GM19455 (cell line): ENCODE measurements at regions not wholly inside any gene's neighbourhood (a gene's known extent, or its start where the extent isn't known, plus 50 kb on each side); places are given as distances from the start of the nearest gene placed in this dataset.

Experiments used
- ATAC-seq: cut with Tn5 transposase; IDR thresholded peaks from one replicate; pipeline ENCODE4 v1.9.1; 2021; ENCODE audit not compliant: unreplicated experiment

- no peak for ATAC-seq
Measured at GRCh38 chr10:128936392-128936791, 530.6 kb upstream of the MGMT start.

DNA sequence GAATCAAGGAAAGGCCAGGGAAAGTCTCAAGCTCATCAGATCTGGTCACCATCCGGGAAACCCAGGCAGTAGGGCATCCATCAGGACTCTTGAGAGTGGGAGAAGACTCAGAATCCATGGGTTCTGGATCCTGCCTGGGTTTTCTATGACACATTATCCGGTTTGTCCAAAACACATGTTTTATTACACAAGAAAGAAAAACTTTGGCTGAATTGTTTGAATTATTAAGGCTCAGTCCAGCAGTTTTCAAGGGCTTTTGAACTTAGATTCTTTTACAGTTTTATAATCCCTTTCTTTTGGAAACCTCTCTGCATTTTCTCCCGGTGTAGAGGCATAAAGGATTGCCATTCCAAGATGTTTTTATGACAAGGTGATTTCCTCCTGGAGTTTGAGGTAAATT lies 528.5 kb upstream of the MGMT start:
- ATAC-seq = no peak

- no peak for ATAC-seq
Measured at GRCh38 chr10:128940081-128940480, 527.0 kb upstream of the MGMT start.

- no peak for ATAC-seq
Measured at GRCh38 chr10:128943111-128943510, 523.9 kb upstream of the MGMT start.

DNA sequence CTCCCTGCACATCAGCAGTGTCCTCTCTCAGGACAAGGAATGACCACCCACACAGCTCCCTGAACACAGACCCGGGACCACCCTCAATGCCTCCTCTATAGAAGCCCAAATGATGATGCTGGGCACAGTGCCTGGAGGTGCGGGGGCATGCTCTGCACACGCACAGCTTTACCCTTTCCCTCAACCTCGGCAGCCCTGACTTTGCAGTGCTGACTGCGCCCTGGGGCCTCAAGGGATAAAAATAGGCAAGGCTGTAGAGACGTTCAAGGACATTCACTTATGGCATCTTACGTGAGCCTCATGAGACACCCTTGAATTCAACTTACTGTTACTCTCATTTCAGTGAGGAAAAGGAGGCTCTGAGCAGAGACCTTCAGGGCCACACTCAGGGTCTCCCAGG lies 521.6 kb upstream of the MGMT start:
- no peak for ATAC-seq

- ATAC-seq = no peak
Measured at GRCh38 chr10:128950159-128950915, 516.7 kb upstream of the MGMT start.

DNA sequence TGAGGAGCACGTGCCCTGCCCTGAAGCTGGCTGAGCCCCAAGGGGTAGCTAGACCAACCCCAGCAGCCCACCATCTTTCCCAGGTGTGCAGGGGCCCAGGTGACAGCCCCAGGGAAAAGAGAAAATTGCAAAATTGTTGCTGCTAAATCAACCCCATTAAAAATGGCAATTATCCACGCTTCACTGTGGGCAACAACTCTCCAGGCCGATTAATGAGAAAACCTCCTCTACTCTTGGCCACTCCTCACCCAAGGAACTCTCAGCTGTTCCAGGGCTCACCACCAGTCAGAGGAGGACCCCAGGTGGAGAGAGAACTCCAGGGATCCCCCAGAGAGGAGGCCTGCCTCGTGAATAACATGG lies 516.1 kb upstream of the MGMT start:
- no peak for ATAC-seq

DNA sequence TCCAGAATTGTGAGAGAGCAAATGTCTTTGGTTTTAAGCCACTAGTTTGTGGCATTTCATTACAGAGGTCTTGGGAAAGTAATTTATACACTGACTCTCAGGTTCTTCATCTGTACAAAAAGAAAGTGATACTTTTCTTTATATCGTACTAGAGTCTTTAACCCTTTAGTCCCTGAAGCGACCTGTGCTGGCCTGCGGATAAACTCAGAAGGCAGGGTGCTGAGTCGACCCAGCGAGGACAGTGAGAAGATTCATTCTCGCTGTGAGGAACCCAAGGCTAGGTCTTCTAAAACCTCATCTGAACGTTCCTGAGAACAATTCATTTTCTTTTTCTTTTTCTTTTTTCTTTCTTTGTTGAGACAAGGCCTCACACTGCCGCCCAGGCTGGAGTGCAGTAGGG lies 514.2 kb upstream of the MGMT start:
- no peak for ATAC-seq

DNA sequence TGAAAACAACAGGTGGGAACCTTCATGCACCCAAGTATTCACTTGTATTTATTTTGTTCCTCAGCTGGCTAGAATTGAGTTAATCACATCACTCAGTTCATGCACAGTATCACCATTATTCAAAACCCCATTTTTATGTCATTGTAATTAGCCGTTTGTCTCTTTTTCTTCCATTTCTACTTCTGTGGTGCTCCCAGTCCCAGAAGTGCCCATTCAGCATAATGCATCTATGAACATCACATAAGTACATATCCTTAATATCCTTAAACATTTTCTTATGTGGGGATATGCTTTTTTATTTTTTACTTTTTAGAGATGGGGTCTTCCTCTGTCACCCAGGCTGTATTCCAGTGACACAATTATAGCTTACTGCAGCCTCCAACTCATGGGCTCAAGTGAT lies 510.9 kb upstream of the MGMT start:
- ATAC-seq = no peak

DNA sequence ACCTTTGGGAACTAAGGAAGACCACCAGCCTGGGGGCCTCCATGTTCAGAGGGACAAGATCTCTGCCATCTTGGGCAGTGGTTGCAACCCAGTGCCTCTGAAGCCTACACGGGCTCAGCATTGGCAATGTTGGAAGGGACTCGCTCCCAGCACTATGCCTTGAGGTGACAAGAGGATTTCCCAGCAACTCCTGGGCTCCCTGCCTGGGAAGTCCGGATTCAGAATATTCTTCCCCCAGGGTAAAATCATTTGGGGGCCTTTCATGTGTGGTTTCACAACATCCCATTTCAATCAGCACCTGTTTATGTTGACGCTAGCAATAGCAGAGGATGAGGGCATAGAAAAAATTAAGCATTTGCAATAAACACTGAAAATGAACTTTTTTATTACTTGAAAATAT lies 509.8 kb upstream of the MGMT start:
- no peak for ATAC-seq

GRCh38 chr10:128958834-128959690 lies 508.0 kb upstream of the MGMT start:
- no peak for ATAC-seq

- no peak for ATAC-seq
Measured at GRCh38 chr10:128959746-128960145, 507.3 kb upstream of the MGMT start.

GRCh38 chr10:128960517-128960916 lies 506.5 kb upstream of the MGMT start:
- no peak for ATAC-seq

GRCh38 chr10:128962182-128962581 lies 504.9 kb upstream of the MGMT start:
- ATAC-seq = no peak

- no peak for ATAC-seq
Measured at GRCh38 chr10:128963211-128964099, 503.6 kb upstream of the MGMT start.

DNA sequence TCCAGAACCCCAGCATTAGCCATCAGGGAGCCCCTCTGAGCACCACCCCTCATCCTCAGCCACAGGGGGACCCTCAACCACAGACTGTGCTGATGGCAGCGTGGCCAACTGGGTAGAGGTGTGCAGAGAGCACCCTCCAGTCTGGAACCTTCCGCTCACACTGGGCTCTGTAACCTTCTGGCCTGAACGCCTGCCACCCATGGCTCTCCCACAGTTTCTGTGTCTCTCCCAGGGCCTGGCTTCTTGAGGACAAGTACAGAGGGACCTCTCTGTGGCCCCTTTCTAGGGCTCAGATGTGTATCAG lies 503.0 kb upstream of the MGMT start:
- no peak for ATAC-seq

GRCh38 chr10:128967980-128968756 lies 498.9 kb upstream of the MGMT start:
- no peak for ATAC-seq

GRCh38 chr10:128969551-128969950 lies 497.5 kb upstream of the MGMT start:
- no peak for ATAC-seq

GRCh38 chr10:128971374-128972035 lies 495.5 kb upstream of the MGMT start:
- no peak for ATAC-seq

DNA sequence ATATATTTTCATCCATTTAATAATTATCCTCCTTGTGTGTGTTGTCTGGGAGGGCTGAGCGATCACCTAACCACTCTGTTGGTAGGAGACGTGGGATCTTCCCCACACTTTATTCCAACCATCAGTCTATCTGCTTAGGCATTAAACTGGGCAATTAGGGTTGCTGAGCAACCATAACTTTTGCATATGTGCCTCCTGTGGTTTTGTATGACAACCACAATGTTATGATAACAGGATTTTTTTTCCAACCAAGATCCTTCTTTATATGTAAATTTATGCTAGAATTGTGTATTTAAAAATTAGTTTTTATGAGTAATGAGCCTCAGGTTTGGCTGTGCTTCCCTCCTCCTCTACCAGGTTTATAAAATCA lies 495.0 kb upstream of the MGMT start:
- no peak for ATAC-seq
